ENCODE measurements at regions not wholly inside any gene's neighbourhood (a gene's known extent, or its start where the extent isn't known, plus 50 kb on each side); places are given as distances from the start of the nearest gene placed in this dataset.

DNA sequence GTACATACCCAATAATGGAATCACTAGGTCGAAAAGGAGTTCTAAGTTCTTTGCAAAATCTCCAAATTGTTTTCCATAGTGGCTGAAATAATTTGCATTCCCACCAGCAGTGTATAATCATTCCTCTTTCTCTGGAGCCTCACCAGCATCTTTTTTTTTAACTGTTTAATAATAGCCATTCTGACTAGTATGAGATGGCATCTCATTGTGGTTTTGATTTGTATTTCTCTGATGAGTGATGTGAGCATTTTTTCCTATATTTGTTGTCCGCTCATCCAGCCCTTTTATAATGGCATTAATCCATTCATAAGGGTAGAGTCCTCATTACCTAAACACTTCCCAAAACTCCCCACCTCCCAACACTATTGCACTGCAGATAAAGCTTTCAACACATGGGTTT is 278.3 kb downstream of the SEC23A start:
- Histone ChIP-seq H3K4me1 (ENCODE audit: control insufficient read depth, insufficient read depth, low read length, unreplicated experiment) (no peaks in the 10 kb centered on the region), H3K79me2 (ENCODE audit: control insufficient read depth, insufficient read depth, low read length, unreplicated experiment) (no peaks in the 10 kb centered on the region), H3K4me3 (ENCODE audit: low read depth, low read length) (no peak overlapping the region), H3K27ac (ENCODE audit: low read depth, low read length) (no peak overlapping the region), H3K36me3 (ENCODE audit: insufficient read depth, low read length) (no peaks in the 10 kb centered on the region), H3K27me3 (ENCODE audit: insufficient read depth, low read length) (peaks cover 23% of the 10 kb centered on the region; the same call in 1 of the 2 replicates), H2AFZ (ENCODE audit: low read length, unreplicated experiment) (no peak overlapping the region)

DNA sequence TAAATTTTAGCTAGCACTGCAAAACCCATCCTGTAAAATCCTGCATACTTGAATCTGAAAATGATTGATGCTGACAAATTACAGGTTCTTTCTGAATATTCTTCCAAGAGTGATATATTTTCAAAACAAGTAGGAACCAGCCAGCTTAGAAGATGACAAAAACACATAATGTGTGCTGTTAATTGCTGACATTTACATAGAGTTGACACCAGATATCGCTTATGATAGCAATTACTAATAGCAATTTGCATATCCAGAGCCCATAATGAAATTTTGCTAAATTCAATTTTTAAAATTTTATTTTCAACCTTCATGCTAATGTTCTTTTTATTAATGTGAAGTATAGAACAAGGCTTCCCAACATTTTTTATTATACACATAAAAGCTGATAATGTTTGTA is 284.5 kb downstream of the SEC23A start:
- no peak overlapping the region for H2AFZ ChIP-seq (ENCODE audit: low read length, unreplicated experiment)
- H3K4me3 ChIP-seq (ENCODE audit: low read depth, low read length) = no peak overlapping the region
- H3K36me3 ChIP-seq (ENCODE audit: insufficient read depth, low read length) = no peaks in the 10 kb centered on the region
- no peaks in the 10 kb centered on the region for H3K4me1 ChIP-seq (ENCODE audit: control insufficient read depth, insufficient read depth, low read length, unreplicated experiment)
- no peak overlapping the region for H3K27ac ChIP-seq (ENCODE audit: low read depth, low read length)
- no peaks in the 10 kb centered on the region for H3K79me2 ChIP-seq (ENCODE audit: control insufficient read depth, insufficient read depth, low read length, unreplicated experiment)
- peaks cover 9% of the 10 kb centered on the region; the same call in 1 of the 2 replicates for H3K27me3 ChIP-seq (ENCODE audit: insufficient read depth, low read length)

DNA sequence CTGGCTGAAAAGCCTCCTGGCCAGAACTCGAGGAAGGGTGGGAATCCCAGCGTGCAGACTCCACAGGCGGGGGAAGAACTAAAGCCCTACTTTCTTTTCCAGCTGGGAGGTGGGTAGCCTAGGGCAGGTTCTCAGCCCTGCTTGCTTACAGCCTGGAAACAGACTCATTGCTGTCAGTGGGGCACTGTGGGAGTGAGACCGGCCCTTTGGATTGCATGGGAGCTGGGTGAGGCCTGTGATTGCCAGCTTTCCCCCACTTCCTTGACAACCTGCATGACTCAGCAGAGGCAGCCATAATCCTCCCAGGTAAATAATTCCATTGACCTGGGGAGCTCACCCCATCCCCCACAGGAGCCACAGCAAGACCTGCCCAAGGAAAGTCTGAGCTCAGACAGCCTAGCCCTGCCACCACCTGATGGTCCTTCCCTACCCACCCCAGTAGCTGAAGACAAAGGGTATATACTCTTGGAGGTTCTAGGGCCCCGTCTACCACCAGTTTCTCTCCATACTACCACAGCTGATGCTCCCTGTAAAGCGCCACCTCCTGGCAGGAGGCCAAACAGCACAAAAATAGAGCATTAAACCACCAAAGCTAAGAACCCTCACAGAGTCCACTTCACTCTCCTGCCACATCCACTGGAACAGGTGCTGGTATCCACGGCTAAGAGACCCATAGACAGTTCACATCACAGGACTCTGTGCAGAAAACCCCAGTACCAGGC is 294.1 kb downstream of the SEC23A start:
- Histone ChIP-seq H3K4me3 (ENCODE audit: low read depth, low read length) (no peak overlapping the region), H3K79me2 (ENCODE audit: control insufficient read depth, insufficient read depth, low read length, unreplicated experiment) (no peaks in the 10 kb centered on the region), H3K27ac (ENCODE audit: low read depth, low read length) (no peak overlapping the region), H2AFZ (ENCODE audit: low read length, unreplicated experiment) (no peak overlapping the region), H3K36me3 (ENCODE audit: insufficient read depth, low read length) (no peaks in the 10 kb centered on the region), H3K27me3 (ENCODE audit: insufficient read depth, low read length) (peaks cover 7% of the 10 kb centered on the region), H3K4me1 (ENCODE audit: control insufficient read depth, insufficient read depth, low read length, unreplicated experiment) (no peaks in the 10 kb centered on the region)

DNA sequence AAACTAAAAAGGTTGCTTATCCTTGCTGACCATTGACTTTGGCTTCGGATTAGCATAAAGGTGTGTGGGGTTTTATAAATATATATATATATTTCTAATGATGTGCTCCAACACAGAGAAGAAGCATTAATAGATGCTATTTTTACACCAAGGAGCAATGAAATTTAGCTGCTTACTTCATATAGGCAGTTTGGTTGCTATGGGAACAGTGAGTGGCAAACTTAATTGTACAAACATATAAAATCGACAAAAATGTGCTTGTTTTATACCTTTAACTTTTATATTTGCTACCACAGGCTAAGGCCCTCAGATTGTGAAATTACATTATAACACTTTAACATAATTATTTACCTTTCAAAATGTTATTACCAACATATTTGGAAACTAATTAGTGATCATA is 303.4 kb downstream of the SEC23A start:
- no peak overlapping the region for H3K4me3 ChIP-seq (ENCODE audit: low read depth, low read length)
- H2AFZ ChIP-seq (ENCODE audit: low read length, unreplicated experiment) = no peak overlapping the region
- no peaks in the 10 kb centered on the region for H3K79me2 ChIP-seq (ENCODE audit: control insufficient read depth, insufficient read depth, low read length, unreplicated experiment)
- no peaks in the 10 kb centered on the region for H3K4me1 ChIP-seq (ENCODE audit: control insufficient read depth, insufficient read depth, low read length, unreplicated experiment)
- H3K27ac ChIP-seq (ENCODE audit: low read depth, low read length) = no peak overlapping the region
- H3K36me3 ChIP-seq (ENCODE audit: insufficient read depth, low read length) = no peaks in the 10 kb centered on the region
- 0 out of 2 replicates have a peak, but pooled peaks cover 3% of the 10 kb centered on the region for H3K27me3 ChIP-seq (ENCODE audit: insufficient read depth, low read length)

DNA sequence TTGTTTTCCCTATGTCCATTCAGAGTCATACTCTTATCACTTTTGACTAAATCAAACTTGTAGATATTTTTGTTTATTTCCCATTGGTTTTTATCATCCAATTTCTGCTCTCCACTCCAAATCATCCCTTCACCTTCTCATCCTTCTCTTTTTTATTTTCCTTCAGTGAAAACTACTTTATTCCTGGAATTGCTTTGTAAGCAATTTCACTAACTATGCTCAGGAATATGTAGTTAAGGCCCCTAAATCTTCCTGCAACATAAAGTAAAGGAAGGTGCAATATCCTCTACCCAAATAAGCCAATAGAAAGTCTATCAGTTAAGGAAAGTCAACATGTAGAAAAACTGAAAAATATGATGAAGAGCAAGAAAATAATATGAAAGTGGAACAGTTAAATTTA is 308.4 kb downstream of the SEC23A start:
- H3K79me2 ChIP-seq (ENCODE audit: control insufficient read depth, insufficient read depth, low read length, unreplicated experiment) = no peaks in the 10 kb centered on the region
- no peaks in the 10 kb centered on the region for H3K36me3 ChIP-seq (ENCODE audit: insufficient read depth, low read length)
- no peak overlapping the region for H2AFZ ChIP-seq (ENCODE audit: low read length, unreplicated experiment)
- no peaks in the 10 kb centered on the region for H3K4me1 ChIP-seq (ENCODE audit: control insufficient read depth, insufficient read depth, low read length, unreplicated experiment)
- H3K27me3 ChIP-seq (ENCODE audit: insufficient read depth, low read length) = no peaks in the 10 kb centered on the region
- H3K4me3 ChIP-seq (ENCODE audit: low read depth, low read length) = no peak overlapping the region
- H3K27ac ChIP-seq (ENCODE audit: low read depth, low read length) = no peak overlapping the region

DNA sequence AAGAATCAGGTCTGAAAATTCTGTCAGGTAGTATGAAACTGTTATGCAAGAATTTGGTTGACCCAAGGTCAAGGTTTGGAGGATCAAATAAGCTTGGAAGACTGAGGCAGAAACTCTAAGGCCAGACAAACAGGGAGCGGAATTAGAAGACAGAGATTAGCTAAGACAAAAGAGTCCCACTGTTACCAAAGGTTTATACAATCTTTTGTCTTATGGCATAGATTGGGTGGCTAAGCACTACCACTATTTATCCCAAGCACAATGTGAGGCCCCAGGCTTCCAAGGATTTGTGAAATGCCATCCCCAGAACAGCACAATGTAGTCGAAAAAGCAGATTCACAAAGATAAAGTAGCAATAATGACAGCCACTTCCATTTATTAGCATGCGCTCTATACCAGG is 311.2 kb downstream of the SEC23A start:
- no peaks in the 10 kb centered on the region for H3K27me3 ChIP-seq (ENCODE audit: insufficient read depth, low read length)
- H3K79me2 ChIP-seq (ENCODE audit: control insufficient read depth, insufficient read depth, low read length, unreplicated experiment) = no peaks in the 10 kb centered on the region
- no peak overlapping the region for H3K4me3 ChIP-seq (ENCODE audit: low read depth, low read length)
- no peak overlapping the region for H2AFZ ChIP-seq (ENCODE audit: low read length, unreplicated experiment)
- H3K36me3 ChIP-seq (ENCODE audit: insufficient read depth, low read length) = no peaks in the 10 kb centered on the region
- no peak overlapping the region for H3K27ac ChIP-seq (ENCODE audit: low read depth, low read length)
- no peaks in the 10 kb centered on the region for H3K4me1 ChIP-seq (ENCODE audit: control insufficient read depth, insufficient read depth, low read length, unreplicated experiment)

DNA sequence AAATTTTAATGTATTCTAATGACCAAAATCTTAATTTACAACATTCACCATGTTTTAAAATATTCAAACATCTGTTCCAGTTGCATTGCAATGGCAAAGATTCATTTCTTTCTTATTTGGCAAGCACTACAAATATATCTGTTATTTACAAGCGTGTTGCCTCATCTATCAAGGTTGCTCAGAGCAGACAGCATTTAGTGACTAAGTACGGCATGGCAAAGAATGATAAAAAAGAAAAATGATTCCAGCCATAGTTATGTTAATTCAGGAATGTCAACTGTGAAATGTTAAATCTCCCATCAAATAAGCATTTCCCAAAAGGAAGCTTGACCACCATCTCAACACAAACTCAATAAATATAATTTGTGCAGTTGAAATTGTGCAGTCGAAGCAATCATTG is 312.1 kb downstream of the SEC23A start:
- Histone ChIP-seq H2AFZ (ENCODE audit: low read length, unreplicated experiment) (no peak overlapping the region), H3K27me3 (ENCODE audit: insufficient read depth, low read length) (no peaks in the 10 kb centered on the region), H3K79me2 (ENCODE audit: control insufficient read depth, insufficient read depth, low read length, unreplicated experiment) (no peaks in the 10 kb centered on the region), H3K27ac (ENCODE audit: low read depth, low read length) (no peak overlapping the region), H3K4me3 (ENCODE audit: low read depth, low read length) (no peak overlapping the region), H3K36me3 (ENCODE audit: insufficient read depth, low read length) (no peaks in the 10 kb centered on the region), H3K4me1 (ENCODE audit: control insufficient read depth, insufficient read depth, low read length, unreplicated experiment) (no peaks in the 10 kb centered on the region)

DNA sequence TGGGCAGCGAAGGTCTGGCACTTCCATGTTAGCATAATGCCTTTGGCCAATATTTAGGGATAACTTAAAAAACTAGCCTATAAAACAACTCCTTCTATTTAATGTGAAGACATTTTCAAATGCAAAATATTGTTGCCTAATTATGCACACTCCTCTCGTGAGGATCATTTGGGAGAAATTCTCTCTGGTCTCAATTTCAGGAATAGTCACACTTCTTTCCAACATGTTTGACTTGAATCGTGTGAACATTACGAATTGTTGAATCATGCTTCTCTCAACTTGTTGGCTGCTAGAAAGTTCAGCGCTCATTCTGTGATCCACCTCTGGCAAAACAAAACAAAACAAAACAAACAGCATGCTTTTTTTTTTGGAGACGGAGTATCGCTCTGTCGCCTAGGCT is 313.2 kb downstream of the SEC23A start:
- Histone ChIP-seq H3K27me3 (ENCODE audit: insufficient read depth, low read length) (no peaks in the 10 kb centered on the region), H3K27ac (ENCODE audit: low read depth, low read length) (no peak overlapping the region), H3K4me3 (ENCODE audit: low read depth, low read length) (no peak overlapping the region), H2AFZ (ENCODE audit: low read length, unreplicated experiment) (no peak overlapping the region), H3K36me3 (ENCODE audit: insufficient read depth, low read length) (no peaks in the 10 kb centered on the region), H3K79me2 (ENCODE audit: control insufficient read depth, insufficient read depth, low read length, unreplicated experiment) (no peaks in the 10 kb centered on the region), H3K4me1 (ENCODE audit: control insufficient read depth, insufficient read depth, low read length, unreplicated experiment) (no peaks in the 10 kb centered on the region)

DNA sequence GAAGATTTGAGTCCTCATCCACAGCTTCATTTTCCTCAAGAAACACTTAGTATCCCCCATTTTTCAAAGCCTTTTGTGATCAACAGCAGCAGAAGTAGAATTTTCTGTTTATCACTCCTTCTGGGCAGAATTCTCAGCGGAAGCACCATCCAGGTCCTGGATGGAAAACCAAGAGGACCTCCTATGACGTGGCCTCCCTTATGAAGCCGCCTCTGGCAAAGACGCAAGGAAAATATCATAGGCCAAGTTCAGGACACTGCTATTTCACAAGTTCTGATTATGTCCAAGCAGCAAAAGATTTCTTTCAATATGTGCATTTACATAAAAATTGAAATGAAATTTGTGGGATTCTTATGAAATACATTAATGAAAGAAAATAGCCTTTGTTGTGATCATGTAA is 315.0 kb downstream of the SEC23A start:
- H2AFZ ChIP-seq (ENCODE audit: low read length, unreplicated experiment) = no peak overlapping the region

DNA sequence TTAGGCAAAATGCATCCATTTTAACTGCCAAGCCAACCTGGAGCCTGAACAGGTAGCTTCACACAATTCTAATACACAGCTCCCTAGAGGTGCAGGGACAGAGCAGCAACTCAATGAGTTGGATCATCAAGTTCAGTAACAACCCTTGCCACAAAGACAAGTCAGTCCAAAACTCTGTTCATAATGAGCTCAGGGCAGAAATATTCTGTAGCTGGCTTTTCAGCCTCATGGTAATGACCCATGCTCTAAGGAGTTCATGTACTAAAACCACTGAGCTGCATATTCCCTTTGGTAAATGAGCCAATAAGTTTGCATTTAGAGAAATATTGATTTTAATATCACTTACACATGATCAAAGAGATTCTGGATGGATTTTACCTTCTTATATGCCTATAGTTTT is 316.1 kb downstream of the SEC23A start:
- H2AFZ ChIP-seq (ENCODE audit: low read length, unreplicated experiment) = no peak overlapping the region
- no peak overlapping the region for H3K4me3 ChIP-seq (ENCODE audit: low read depth, low read length)
- H3K27ac ChIP-seq (ENCODE audit: low read depth, low read length) = no peak overlapping the region

More for the DNA sequence above, 315.0 kb downstream of the SEC23A start:
- no peaks in the 10 kb centered on the region for H3K36me3 ChIP-seq (ENCODE audit: insufficient read depth, low read length)
- H3K27ac ChIP-seq (ENCODE audit: low read depth, low read length) = no peak overlapping the region
- H3K27me3 ChIP-seq (ENCODE audit: insufficient read depth, low read length) = no peaks in the 10 kb centered on the region
- no peaks in the 10 kb centered on the region for H3K79me2 ChIP-seq (ENCODE audit: control insufficient read depth, insufficient read depth, low read length, unreplicated experiment)
- H3K4me3 ChIP-seq (ENCODE audit: low read depth, low read length) = no peak overlapping the region
- H3K4me1 ChIP-seq (ENCODE audit: control insufficient read depth, insufficient read depth, low read length, unreplicated experiment) = no peaks in the 10 kb centered on the region

DNA sequence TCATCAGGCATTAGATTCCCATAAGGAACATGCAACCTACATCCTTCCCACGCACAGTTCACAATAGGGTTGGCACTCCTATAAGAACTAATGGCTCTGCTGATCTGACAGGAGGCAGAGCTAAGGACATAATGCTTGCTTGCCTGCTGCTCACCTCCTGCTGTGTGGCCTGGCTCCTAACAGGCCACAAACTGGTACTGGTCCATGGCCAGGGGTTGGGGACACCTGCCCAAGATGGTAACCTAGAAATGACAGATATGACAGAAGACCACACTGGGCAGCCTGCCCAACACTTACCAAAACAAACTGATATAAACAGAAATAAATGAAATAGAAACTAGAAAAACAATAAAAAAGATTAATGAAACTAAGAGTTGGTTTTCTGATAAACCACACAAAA is 325.6 kb downstream of the SEC23A start:
- Histone ChIP-seq H3K27ac (ENCODE audit: low read depth, low read length) (no peak overlapping the region), H3K4me1 (ENCODE audit: control insufficient read depth, insufficient read depth, low read length, unreplicated experiment) (no peaks in the 10 kb centered on the region), H3K36me3 (ENCODE audit: insufficient read depth, low read length) (no peaks in the 10 kb centered on the region), H2AFZ (ENCODE audit: low read length, unreplicated experiment) (no peak overlapping the region), H3K79me2 (ENCODE audit: control insufficient read depth, insufficient read depth, low read length, unreplicated experiment) (no peaks in the 10 kb centered on the region), H3K4me3 (ENCODE audit: low read depth, low read length) (no peak overlapping the region), H3K27me3 (ENCODE audit: insufficient read depth, low read length) (0 out of 2 replicates have a peak, but pooled peaks cover 8% of the 10 kb centered on the region)

More for the DNA sequence above, 316.1 kb downstream of the SEC23A start:
- Histone ChIP-seq H3K36me3 (ENCODE audit: insufficient read depth, low read length) (no peaks in the 10 kb centered on the region), H3K27me3 (ENCODE audit: insufficient read depth, low read length) (0 out of 2 replicates have a peak, but pooled peaks cover 5% of the 10 kb centered on the region), H3K4me1 (ENCODE audit: control insufficient read depth, insufficient read depth, low read length, unreplicated experiment) (no peaks in the 10 kb centered on the region), H3K79me2 (ENCODE audit: control insufficient read depth, insufficient read depth, low read length, unreplicated experiment) (no peaks in the 10 kb centered on the region)

Data from ACC112 (cell line).